ENCODE measurements at regions not wholly inside any gene's neighbourhood (a gene's known extent, or its start where the extent isn't known, plus 50 kb on each side); places are given as distances from the start of the nearest gene placed in this dataset.

- TF ChIP-seq EZH2 (IDR thresholded peaks at IDR 0.05) (no peak), FOXP2 (optimal IDR thresholded peaks at IDR 0.05; ENCODE audit: control extremely low read depth, extremely low read length, insufficient read depth) (no peak), POLR2AphosphoS5 (IDR thresholded peaks at IDR 0.05; ENCODE audit: borderline replicate concordance, low read depth, low read length) (no peak)
Observed at GRCh38 chrX:97692575-97692974, 808.9 kb downstream of the RPA4 start.
